Left kidney (tissue), 1 donor: ENCODE measurements at regions not wholly inside any gene's neighbourhood (a gene's known extent, or its start where the extent isn't known, plus 50 kb on each side); places are given as distances from the start of the nearest gene placed in this dataset.

Source experiments
- DNase-seq: peaks from one replicate; pipeline ENCODE4 v3.0.0-alpha.2; 2013

GRCh38 chr14:95410838-95411237, 91.1 kb upstream of the CLMN start:
- DNase-seq: no peak

GRCh38 chr14:95409477-95410272, 90.0 kb upstream of the CLMN start:
- DNase-seq: no peak

DNA sequence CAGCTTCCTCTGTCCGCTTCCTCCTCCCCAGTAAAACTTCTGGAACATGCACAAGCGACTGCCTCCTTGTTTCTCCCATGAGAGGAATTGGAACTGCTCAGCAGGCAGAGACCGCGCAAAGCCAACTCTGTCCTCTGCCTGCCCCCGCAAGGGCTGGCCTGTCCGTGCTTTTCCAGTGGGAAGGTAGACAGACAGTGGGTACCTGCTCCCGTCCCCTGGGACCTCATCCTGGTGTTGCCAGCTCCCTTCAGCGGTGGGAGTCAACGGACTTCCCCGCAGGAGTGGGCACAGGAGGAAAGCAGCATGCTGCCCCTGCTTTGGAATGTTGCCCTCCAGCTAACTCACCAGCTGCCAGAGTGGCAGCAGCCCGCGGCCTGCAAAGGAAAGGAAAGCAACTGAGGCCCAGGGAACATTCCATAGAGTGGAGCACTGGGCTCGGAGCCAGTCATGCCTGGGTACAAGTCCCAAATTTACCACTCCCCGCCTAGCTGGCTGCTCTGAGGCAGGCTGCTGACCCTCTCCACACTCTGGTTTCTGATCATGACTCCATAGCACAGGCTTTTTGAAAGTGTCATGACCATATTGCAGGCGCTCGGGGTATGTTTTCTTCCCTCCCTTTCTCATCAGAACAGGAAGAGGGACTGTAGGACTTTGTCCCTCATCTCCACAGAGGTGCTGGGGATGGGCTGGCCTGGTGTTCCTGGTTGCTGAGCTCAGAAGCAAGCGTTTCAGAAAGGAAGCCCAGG, 89.2 kb upstream of the CLMN start:
- DNase-seq: no peak

DNA sequence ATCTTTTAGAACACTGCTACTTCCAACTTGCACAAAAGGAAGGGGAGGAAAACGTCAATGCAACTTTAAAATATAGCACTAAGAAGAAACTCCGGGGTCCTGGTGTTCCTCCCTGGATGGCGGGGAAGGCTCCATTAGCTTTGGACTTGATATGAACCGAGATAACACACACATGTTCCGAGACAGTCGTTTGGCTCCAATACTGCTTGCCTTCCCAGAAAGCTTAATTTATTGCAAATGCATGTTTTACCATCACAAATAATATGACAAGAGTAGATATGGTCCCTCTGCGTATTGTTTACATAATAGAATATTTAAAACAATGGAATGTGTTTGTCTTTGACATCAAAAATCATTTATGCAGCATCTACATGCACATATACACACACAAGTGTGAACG, 87.6 kb upstream of the CLMN start:
- no peak for DNase-seq

GRCh38 chr14:95406756-95407277, 87.1 kb upstream of the CLMN start:
- no peak for DNase-seq

DNA sequence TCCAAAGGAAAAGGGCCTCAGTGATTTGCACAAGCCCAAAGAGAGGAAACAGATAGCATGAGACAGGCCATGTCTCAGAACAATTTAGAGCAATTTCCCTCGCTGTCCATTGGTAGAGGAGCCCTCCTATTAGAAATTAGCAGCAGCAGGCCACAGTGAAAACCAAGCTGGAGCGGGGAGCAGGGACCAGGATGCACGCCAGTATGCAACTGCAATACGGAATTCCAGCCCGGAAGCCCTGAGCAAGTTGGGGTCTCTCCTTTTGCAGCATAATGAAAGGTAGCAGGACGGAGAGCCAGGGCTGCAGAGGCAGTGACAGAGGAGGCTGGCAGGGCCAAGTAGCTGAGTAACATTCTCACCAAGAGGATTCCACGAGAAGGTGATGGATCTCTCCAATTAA, 84.9 kb upstream of the CLMN start:
- no peak for DNase-seq

- no peak for DNase-seq
These were observed 82.9 kb upstream of the CLMN start for GRCh38 chr14:95402578-95402977.

GRCh38 chr14:95402176-95402575, 82.5 kb upstream of the CLMN start:
- DNase-seq: no peak

DNA sequence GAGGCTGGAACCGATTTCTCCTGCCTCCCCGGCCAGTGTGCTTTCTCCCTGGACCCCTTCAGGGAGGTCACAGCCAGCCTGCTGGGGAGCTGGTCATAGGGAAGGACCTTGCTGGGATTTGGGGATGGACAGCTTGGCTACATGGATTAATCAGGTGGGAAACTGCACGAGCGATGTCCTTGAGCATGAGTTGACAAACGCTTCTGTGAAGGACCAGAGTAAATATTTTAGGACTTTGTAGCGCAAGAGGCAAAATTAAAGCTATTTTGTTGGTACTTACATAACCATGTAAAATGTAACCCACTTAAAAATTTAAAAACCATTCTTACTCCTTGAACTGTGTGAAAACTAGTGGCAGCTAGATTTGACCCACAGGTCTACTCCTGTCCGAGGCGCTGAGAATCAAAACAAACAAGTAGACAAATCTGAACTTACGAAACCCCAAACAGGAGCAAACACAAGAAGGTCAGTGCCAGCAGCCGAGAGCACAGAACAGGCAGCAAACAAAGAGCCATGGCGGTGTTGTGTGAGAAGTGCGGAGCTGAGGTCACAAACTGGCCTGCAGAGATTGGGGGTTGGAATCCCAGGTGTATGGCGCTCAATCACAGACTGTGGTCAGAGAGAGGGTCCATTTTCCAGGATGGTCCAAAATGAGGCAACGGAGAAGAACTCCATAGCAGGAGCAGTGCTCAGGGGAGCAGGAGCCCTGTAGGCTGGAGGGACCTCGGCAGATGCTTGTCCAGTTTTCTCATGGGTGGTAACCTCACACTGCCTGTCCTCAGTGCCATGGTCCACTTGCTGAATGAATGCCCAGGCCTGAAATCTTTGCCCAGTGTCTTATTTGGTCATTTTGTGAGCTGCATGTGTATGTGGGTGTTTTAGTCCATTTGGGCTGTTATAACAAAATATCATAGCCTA, 79.2 kb upstream of the CLMN start:
- no peak for DNase-seq

DNA sequence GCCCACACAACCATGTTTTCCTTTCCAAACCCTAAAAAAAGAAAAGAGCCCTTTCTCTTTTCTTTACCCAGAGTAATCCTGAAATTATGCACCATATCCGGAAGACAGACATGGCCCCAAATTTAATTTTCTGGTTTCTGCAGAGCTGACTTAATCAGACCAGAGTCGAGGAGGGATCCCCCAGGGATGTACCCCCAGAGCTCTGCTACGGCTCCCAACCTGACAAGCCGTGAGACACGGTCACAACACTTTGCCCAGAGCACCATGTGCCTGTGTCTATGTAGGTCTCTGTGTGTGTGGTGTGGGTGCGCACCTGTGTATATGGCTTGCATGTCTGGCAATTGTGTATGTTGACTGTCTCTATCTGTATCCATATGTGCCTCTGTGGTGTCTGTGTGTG, 77.6 kb upstream of the CLMN start:
- DNase-seq: no peak

DNA sequence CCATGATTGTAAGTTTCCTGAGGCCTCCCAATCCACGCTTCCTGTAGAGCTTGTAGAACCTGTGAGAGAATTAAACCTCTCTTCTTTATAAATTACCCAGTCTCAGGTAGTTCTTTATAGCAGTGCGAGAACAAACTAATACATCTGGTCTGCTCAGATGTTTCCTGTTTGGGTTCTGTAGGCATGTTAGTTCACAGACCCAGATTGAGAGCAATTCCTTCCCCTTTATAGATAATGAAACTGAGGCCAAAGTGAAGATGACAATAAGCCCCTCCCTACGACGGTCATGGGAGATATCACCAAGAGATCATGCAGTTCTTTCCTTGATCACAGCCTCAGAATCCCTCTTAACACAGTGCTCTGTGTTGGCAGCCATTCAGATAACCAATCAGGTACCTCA, 76.5 kb upstream of the CLMN start:
- no peak for DNase-seq

- no peak for DNase-seq
These were observed 75.5 kb upstream of the CLMN start for GRCh38 chr14:95395098-95395737.

DNA sequence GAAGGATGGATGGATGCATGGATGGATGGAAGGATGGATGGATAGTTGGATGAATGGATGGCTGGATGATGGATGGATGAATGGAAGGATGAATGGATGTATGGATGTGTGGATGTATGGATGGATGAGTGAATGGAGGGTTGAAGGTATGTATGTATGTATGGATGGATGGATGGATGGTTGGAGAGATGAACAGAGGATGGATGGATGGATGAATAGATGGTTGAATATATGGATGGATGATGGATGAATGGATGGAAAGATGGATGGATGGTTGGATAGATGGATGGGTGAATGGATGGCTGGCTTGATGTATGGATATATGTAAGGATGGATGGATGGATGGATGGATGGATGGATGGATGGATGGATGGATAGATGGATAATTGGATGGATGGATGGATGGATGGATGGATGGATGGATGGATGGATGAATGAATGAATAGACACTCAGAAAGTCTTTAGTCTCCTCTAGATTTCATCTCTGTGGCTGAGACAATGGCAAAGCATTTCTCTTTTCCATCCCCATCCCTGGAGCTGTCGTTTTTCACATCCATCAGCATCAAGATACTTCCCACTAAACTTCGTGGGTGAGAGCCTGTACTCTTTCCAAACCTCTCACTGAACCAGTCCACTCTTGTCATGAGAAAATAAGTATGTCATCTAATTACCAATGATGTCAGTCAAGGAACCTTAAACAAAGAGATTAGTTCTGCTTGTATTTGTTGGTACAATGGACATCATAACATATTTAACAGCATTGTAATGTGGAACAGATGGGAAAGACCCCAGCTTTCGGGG, 74.8 kb upstream of the CLMN start:
- DNase-seq: no peak

DNA sequence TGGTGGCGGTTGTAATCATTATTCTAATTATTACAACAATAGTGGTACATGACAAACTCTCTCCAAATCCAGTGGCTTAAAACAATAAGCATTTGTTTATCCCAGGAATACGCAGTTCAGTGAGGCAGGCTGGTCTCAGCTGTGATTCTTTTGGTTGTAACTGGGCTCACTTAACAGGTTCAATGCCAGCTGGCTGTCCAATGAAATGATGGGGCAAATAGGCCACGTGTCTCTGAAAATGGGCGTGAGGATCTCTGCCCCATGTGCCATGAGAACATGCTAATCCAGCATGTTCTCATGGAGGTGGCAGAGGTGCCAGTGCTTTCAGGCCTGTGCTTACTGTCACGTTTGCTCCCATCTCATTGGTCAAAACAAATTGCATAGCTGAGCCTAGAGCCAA, 73.1 kb upstream of the CLMN start:
- no peak for DNase-seq

GRCh38 chr14:95391331-95391730, 71.6 kb upstream of the CLMN start:
- DNase-seq: no peak

- no peak for DNase-seq
These were observed 69.8 kb upstream of the CLMN start for GRCh38 chr14:95389471-95390011.

GRCh38 chr14:95388699-95389098, 69.0 kb upstream of the CLMN start:
- DNase-seq: no peak

DNA sequence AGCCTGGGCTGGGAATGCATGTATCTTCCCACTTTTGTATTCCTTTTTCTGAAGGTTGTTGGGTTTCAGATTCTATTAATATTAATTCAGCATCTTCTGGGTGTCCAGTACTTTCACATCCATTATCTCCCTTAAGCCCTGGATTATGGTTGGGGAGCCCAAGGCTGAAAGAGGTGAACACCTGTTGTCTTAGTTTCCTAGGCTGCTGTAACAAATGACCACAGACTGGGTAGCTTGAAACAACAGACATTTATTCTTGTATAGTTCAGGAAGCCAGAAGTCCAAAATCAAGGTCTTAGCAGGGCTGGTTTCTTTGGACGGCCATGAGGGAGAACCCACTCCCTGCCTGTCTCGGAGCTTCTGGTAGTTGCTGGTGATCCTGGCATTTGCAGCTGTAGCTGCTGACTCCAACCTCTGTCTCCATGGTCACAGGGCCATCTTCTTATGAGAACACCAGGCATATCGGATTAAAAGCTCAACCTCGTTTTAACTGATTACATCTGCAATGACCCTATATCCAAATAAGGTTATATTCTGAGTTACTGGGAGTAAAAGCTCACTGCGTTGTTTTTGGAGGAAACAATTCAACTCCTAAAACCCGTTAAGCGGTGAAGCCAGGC, 68.2 kb upstream of the CLMN start:
- no peak for DNase-seq

DNA sequence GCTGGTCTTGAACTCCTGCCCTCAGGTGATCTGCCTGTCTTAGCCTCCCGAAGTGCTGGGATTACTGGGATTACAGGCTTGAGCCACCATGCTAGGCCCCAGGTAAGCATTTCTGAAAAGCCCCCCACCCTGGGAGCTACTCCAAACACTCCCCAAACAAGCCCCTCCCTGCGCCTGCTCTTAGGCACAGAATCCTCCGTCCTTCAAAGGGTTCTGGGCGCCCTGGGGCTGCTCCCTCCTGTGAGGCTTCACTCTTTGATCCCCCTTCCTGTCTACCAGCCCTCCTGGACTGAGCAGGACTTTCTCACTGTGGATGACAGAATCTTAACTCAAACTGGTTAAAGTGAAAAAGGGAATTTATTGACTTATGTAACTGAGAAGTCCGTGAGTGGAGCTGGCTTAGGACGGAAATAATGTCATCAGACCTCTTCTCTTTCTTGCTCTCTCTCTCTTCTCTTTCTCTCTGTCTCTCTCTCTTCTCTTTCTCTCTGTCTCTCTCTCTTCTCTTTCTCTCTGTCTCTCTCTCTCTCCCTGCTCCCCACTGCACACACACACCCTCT, 66.9 kb upstream of the CLMN start:
- DNase-seq: no peak

DNA sequence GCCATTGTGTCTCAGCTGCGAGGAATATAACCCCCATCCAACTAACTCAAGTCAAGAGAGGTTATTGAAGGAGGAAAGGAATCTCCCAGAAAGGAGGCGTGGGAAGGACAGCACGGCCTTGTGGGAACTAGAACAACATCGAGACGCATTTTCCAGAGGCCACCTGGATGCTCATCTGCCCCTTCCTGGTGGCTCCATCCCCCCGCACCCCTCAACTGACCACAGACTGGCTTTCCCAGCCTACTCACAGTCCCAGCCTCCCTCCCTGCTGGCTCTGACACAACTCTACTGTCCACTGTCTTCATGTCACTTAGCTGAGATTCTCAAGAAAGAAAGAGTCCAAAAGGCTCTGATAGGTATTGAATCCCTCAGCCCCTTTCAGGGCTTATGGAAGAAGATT, 66.0 kb upstream of the CLMN start:
- DNase-seq: no peak
